Spleen (tissue), 11 donors: ENCODE measurements at regions not wholly inside any gene's neighbourhood (a gene's known extent, or its start where the extent isn't known, plus 50 kb on each side); places are given as distances from the start of the nearest gene placed in this dataset.

Experiments used
- DNase-seq: peaks from one replicate; pipeline ENCODE4 v3.0.0-alpha.2; 2020
- H3K27ac ChIP-seq, 8 donors: fragments of 200-600 bp; sonication (generic) in 7 of 8; 1 replicate in 4 of 8; 2 replicates in 4 of 8; pipeline versions ENCODE4 v1.5.0 to v1.8.0; 2016 to 2021; ENCODE audit warnings: inconsistent platforms in 4 of 8, mild to moderate bottlenecking in 4 of 8, moderate library complexity in 1 of 8
- H3K27me3 ChIP-seq, 7 donors: fragments of 200-600 bp; sonication (generic) in 6 of 7; replicated peaks in 1 of 7; 1 replicate in 4 of 7; 2 replicates in 3 of 7; pipeline versions ENCODE4 v1.5.0 to v1.8.0; 2016 to 2021; ENCODE audit warnings: inconsistent platforms in 3 of 7, mild to moderate bottlenecking in 1 of 7
- H3K36me3 ChIP-seq, 6 donors: fragments of 200-600 bp; sonication (generic) in 5 of 6; 1 replicate in 4 of 6; 2 replicates in 2 of 6; pipeline versions ENCODE4 v1.5.0 to v1.8.0; 2016 to 2021; ENCODE audit warnings: inconsistent platforms in 2 of 6
- H3K4me1 ChIP-seq, 6 donors: fragments of 200-600 bp; sonication (generic) in 5 of 6; 1 replicate in 3 of 6; 2 replicates in 3 of 6; pipeline versions ENCODE4 v1.5.0 to v1.8.0; 2016 to 2021; ENCODE audit warnings: inconsistent platforms in 3 of 6
- H3K4me3 ChIP-seq, 8 donors: fragments of 200-600 bp; sonication (generic) in 7 of 8; 1 replicate in 4 of 8; 2 replicates in 4 of 8; pipeline versions ENCODE4 v1.5.0 to v1.8.0; 2016 to 2021; ENCODE audit warnings: inconsistent platforms in 4 of 8, mild to moderate bottlenecking in 4 of 8, moderate library complexity in 2 of 8
- H3K9me3 ChIP-seq, 8 donors: fragments of 200-600 bp; sonication (generic) in 7 of 8; 1 replicate in 4 of 8; 2 replicates in 4 of 8; pipeline versions ENCODE4 v1.5.0 to v1.8.0; 2016 to 2021; ENCODE audit warnings: inconsistent platforms in 4 of 8
- CTCF ChIP-seq, 11 experiments: fragments of 200-600 bp in 7 of 11; fragments of 450-650 bp in 4 of 11; sonication (generic) in 4 of 11; IDR thresholded peaks in 8 of 11; conservative IDR thresholded peaks in 3 of 11; 1 replicate in 7 of 11; 2 replicates in 4 of 11; pipeline versions ENCODE4 v1.4.0 to v1.8.0; 2016 to 2021; ENCODE audit warnings: antibody characterized with exemption in 11 of 11, inconsistent platforms in 4 of 11, mild to moderate bottlenecking in 1 of 11
- POLR2A ChIP-seq, 3 donors: fragments of 450-650 bp; IDR thresholded peaks; one replicate each; pipeline ENCODE4 v1.5.1; 2017; ENCODE audit warnings: antibody characterized with exemption in 3 of 3, mild to moderate bottlenecking in 1 of 3
- POLR2AphosphoS5 ChIP-seq, 3 donors: sonication (generic); formaldehyde crosslinking; IDR thresholded peaks; one replicate each; pipeline ENCODE4 v1.5.1; 2017; ENCODE audit warnings: antibody characterized with exemption in 3 of 3
- WGBS, 5 donors: extraction: QIAGEN DNeasy Blood & Tissue Kit in 3 of 5; methylation state at CpG; one replicate each; pipeline versions ENCODE4 v1.1.5 to v1.1.7; 2013 to 2018; 5-methylcytosine and 5-hydroxymethylcytosine counted together
- intact Hi-C: fragments of 100-400 bp; cut with DNase I; formaldehyde crosslinking; loops from one replicate; pipeline ENCODE4 v1.15.0; 2023; ENCODE audit warnings: low total_unique reads
- donor health status: healthy with polysubstance abuse.
- donor health status: DM: no; HTN: no; CAD: no; lungs with moderate emphysema.
- donor health status: DM: no; HTN: no; CAD: no.
- donor health status: Bipolar disorder and iron deficiency.
- donor health status: healthy.
- donor health status: DM: no; HTN: no; CAD: no.
- donor health status: DM: yes; HTN: yes; CAD: no.

- H3K4me3 ChIP-seq, result no peak overlapping the region
- no peaks in the 10 kb centered on the region for H3K36me3 ChIP-seq
- DNase-seq, result no peak
- peaks cover 0 to 27% (median 7%) of the 10 kb centered on the region in 6 donors for H3K4me1 ChIP-seq
- WGBS, 5 donors, result 44 to 81% (median 58%) methylated on average over 2 of the region's 2 CpGs
- intact Hi-C loops, result no loop called here
- no peaks in the 10 kb centered on the region for H3K27me3 ChIP-seq
- TF ChIP-seq POLR2A (IDR thresholded peaks at IDR 0.05) (no peak), POLR2AphosphoS5 (IDR thresholded peaks at IDR 0.05) (no peak), CTCF (IDR thresholded peaks at IDR 0.05 in 8 of 11, conservative IDR thresholded peaks at IDR 0.05 in 3 of 11) (no peak)
- H3K9me3 ChIP-seq, result no peaks in the 10 kb centered on the region
- peak overlapping the region in 6 of 8 donors; percentile 21 to 59 (median 39) for H3K27ac ChIP-seq
Observed at GRCh38 chr11:88402192-88402715, 64.7 kb upstream of the CTSC start.

- intact Hi-C loops, result no loop called here
- Histone ChIP-seq H3K4me1 (peaks cover 0 to 18% (median 5%) of the 10 kb centered on the region in 6 donors), H3K27ac (no peak overlapping the region), H3K27me3 (no peaks in the 10 kb centered on the region), H3K4me3 (no peak overlapping the region), H3K36me3 (no peaks in the 10 kb centered on the region), H3K9me3 (no peaks in the 10 kb centered on the region)
- TF ChIP-seq POLR2AphosphoS5 (IDR thresholded peaks at IDR 0.05), result no peak
- no peak for TF ChIP-seq POLR2A (IDR thresholded peaks at IDR 0.05)
- no peak for TF ChIP-seq CTCF (IDR thresholded peaks at IDR 0.05 in 8 of 11, conservative IDR thresholded peaks at IDR 0.05 in 3 of 11)
- DNase-seq, result no peak
- 79 to 94% (median 88%) methylated on average over 3 of the region's 3 CpGs for WGBS, 5 donors
Observed at GRCh38 chr11:88398791-88399570, 61.4 kb upstream of the CTSC start.

- Histone ChIP-seq H3K4me1 (peaks cover 0 to 14% (median 5%) of the 10 kb centered on the region in 6 donors), H3K27ac (no peak overlapping the region), H3K4me3 (no peak overlapping the region), H3K27me3 (no peaks in the 10 kb centered on the region), H3K9me3 (no peaks in the 10 kb centered on the region), H3K36me3 (no peaks in the 10 kb centered on the region)
- TF ChIP-seq CTCF (IDR thresholded peaks at IDR 0.05 in 8 of 11, conservative IDR thresholded peaks at IDR 0.05 in 3 of 11) (no peak), POLR2A (IDR thresholded peaks at IDR 0.05) (no peak), POLR2AphosphoS5 (IDR thresholded peaks at IDR 0.05) (no peak)
- intact Hi-C loops, result no loop called here
- no peak for DNase-seq
- WGBS, 5 donors, result 35 to 60% (median 46%) methylated on average over 2 of the region's 2 CpGs
Observed at GRCh38 chr11:88398372-88398771, 60.8 kb upstream of the CTSC start.

GRCh38 chr11:88390254-88390653, 52.7 kb upstream of the CTSC start:
- WGBS, 5 donors, result 68 to 94% (median 75%) methylated on average over 1 of the region's 1 CpG
- DNase-seq, result no peak
- intact Hi-C loops, result no loop called here
- peaks cover 0 to 2% (median 0%) of the 10 kb centered on the region in 8 donors for H3K9me3 ChIP-seq
- H3K4me3 ChIP-seq, result no peak overlapping the region
- H3K36me3 ChIP-seq, result no peaks in the 10 kb centered on the region
- no peak for TF ChIP-seq POLR2A (IDR thresholded peaks at IDR 0.05)
- no peak for TF ChIP-seq CTCF (IDR thresholded peaks at IDR 0.05 in 8 of 11, conservative IDR thresholded peaks at IDR 0.05 in 3 of 11)
- TF ChIP-seq POLR2AphosphoS5 (IDR thresholded peaks at IDR 0.05), result no peak
- H3K4me1 ChIP-seq, result no peaks in the 10 kb centered on the region
- H3K27ac ChIP-seq, result no peak overlapping the region
- no peaks in the 10 kb centered on the region for H3K27me3 ChIP-seq
